ENCODE measurements at regions not wholly inside any gene's neighbourhood (a gene's known extent, or its start where the extent isn't known, plus 50 kb on each side); places are given as distances from the start of the nearest gene placed in this dataset.
"Not testable (repeated sequence)": the region's sequence is repeated elsewhere in the genome, so short reads cannot be mapped to it uniquely, and the experiment has no call there.

- no peaks in the 10 kb centered on the region for H3K27me3 Mint-ChIP-seq
- no peaks in the 10 kb centered on the region for H3K4me1 Mint-ChIP-seq (ENCODE audit: low read depth)
- peaks cover 7% of the 10 kb centered on the region for H3K9me3 Mint-ChIP-seq
- no peak overlapping the region for H3K27ac Mint-ChIP-seq
- H3K36me3 Mint-ChIP-seq (ENCODE audit: low read depth): no peaks in the 10 kb centered on the region
- intact Hi-C loops (cut with micrococcal nuclease): no loop called here
- no peak overlapping the region for H3K4me3 Mint-ChIP-seq
These were observed 698.2 kb upstream of the CADM2 start for GRCh38 chr3:84260596-84260995.

DNA sequence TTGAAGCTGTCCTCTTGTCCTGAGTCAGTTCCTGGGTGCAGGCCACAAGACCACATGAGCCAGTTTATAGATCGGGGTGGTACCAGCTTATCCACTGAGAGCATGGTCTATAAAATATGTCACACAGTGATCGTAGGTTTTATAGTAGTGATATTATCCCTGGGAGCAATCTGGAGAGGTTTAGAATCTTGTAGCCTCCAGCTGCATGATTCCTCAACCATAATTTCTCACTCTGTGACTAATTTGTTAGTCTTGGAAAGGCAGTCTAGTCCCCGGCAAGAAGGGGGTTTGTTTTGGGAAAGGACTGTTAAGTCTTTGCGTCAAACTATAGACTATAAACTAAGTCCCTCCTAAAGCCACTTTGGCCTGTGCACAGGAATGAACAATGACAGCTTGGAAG, 693.0 kb upstream of the CADM2 start:
- Mint-ChIP-seq H3K4me3 (no peak overlapping the region), H3K27ac (no peak overlapping the region), H3K36me3 (ENCODE audit: low read depth) (no peaks in the 10 kb centered on the region), H3K4me1 (ENCODE audit: low read depth) (no peaks in the 10 kb centered on the region), H3K27me3 (no peaks in the 10 kb centered on the region), H3K9me3 (peaks cover 24% of the 10 kb centered on the region)
- intact Hi-C loops (cut with micrococcal nuclease): no loop called here

GRCh38 chr3:84275532-84275931, 683.3 kb upstream of the CADM2 start:
- H3K4me1 Mint-ChIP-seq (ENCODE audit: low read depth): no peaks in the 10 kb centered on the region
- no peak overlapping the region for H3K27ac Mint-ChIP-seq
- no peak overlapping the region for H3K4me3 Mint-ChIP-seq
- H3K27me3 Mint-ChIP-seq: no peaks in the 10 kb centered on the region
- intact Hi-C loops (cut with micrococcal nuclease): no loop called here
- no peaks in the 10 kb centered on the region for H3K9me3 Mint-ChIP-seq
- H3K36me3 Mint-ChIP-seq (ENCODE audit: low read depth): no peaks in the 10 kb centered on the region

DNA sequence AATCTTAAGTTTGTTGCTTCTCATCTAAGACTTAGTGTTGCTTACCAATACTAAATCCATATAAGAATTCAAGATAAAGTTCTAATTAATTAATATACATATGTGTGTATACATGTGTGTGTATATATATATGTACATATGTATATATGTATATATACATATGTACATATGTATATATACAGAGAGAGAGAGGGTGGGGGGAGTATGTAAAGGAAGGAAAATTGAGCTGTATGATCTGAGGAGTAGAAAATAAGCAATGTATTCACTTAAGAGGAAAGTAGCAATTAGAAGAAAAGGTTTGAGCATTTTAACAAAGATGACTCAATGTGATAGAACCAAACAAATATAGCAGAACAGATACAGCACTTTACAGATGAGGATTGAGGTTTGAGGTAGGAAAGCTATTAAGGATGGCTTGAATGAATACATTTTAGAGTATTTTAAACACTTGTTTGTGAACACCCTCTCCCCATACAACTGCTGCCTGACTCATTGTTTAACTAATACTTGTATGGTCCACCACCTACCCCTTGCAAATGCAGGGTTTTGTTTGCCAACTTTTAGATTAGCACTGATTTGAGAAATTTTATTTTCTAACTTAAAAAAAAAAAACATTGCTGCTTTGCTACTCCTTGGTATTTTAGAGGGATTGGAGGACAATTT, 681.1 kb upstream of the CADM2 start:
- intact Hi-C loops (cut with micrococcal nuclease): no loop called here
- Mint-ChIP-seq H3K4me3 (no peak overlapping the region), H3K36me3 (ENCODE audit: low read depth) (no peaks in the 10 kb centered on the region), H3K4me1 (ENCODE audit: low read depth) (no peaks in the 10 kb centered on the region), H3K27me3 (no peaks in the 10 kb centered on the region), H3K27ac (no peak overlapping the region), H3K9me3 (no peaks in the 10 kb centered on the region)

- no peaks in the 10 kb centered on the region for H3K9me3 Mint-ChIP-seq
- H3K4me3 Mint-ChIP-seq: no peak overlapping the region
- intact Hi-C loops (cut with micrococcal nuclease): no loop called here
- no peak overlapping the region for H3K27ac Mint-ChIP-seq
- no peaks in the 10 kb centered on the region for H3K27me3 Mint-ChIP-seq
- H3K4me1 Mint-ChIP-seq (ENCODE audit: low read depth): no peaks in the 10 kb centered on the region
- no peaks in the 10 kb centered on the region for H3K36me3 Mint-ChIP-seq (ENCODE audit: low read depth)
These were observed 666.7 kb upstream of the CADM2 start for GRCh38 chr3:84292128-84292527.

- H3K4me3 Mint-ChIP-seq: no peak overlapping the region
- H3K9me3 Mint-ChIP-seq: no peaks in the 10 kb centered on the region
- H3K4me1 Mint-ChIP-seq (ENCODE audit: low read depth): no peaks in the 10 kb centered on the region
- intact Hi-C loops (cut with micrococcal nuclease): no loop called here
- no peaks in the 10 kb centered on the region for H3K36me3 Mint-ChIP-seq (ENCODE audit: low read depth)
- no peak overlapping the region for H3K27ac Mint-ChIP-seq
- H3K27me3 Mint-ChIP-seq: no peaks in the 10 kb centered on the region
These were observed 659.5 kb upstream of the CADM2 start for GRCh38 chr3:84299329-84299728.

DNA sequence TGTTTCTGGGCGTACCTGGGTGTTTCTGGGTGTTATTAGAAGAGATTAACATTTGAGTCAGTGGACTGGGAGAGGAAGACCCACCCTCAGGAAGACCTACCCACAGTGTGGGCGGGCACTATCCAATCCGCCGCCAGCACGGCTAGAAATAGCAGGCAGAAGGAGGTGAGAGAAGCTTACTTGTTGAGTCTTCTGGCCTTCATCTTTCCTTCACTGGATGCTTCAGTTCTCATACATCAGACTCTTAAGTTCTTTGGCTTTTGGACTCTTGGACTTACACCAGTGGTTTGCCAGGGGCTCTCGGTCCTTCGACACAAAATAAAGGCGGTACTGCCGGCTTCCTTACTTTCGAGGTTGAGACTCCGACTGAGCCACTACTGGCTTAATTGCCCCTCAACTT, 654.6 kb upstream of the CADM2 start:
- Mint-ChIP-seq H3K27me3 (no peaks in the 10 kb centered on the region), H3K27ac (no peak overlapping the region), H3K9me3 (no peaks in the 10 kb centered on the region), H3K4me1 (ENCODE audit: low read depth) (no peaks in the 10 kb centered on the region), H3K36me3 (ENCODE audit: low read depth) (no peaks in the 10 kb centered on the region), H3K4me3 (no peak overlapping the region)
- intact Hi-C loops (cut with micrococcal nuclease): no loop called here

DNA sequence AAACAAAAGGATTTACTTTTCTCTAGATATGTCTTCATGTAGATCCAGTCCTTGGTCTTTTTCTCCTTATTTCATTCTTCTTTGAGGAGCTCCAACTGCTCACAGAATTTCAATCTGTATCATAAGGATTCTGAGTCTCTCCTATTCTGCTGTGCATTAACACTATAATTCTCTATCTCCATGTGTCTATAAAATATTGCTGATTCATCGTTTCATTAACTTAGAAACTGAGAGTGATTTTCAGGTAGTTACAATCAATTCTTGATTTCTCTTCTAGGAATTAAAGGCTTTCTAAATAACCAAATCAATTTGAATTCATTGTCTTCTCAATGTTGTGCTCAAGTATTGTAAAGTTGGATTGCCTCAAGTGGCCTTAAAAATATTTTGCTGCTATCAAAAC, 651.5 kb upstream of the CADM2 start:
- H3K4me3 Mint-ChIP-seq: no peak overlapping the region
- H3K27ac Mint-ChIP-seq: no peak overlapping the region
- H3K4me1 Mint-ChIP-seq (ENCODE audit: low read depth): no peaks in the 10 kb centered on the region
- intact Hi-C loops (cut with micrococcal nuclease): no loop called here
- no peaks in the 10 kb centered on the region for H3K27me3 Mint-ChIP-seq
- H3K36me3 Mint-ChIP-seq (ENCODE audit: low read depth): no peaks in the 10 kb centered on the region
- H3K9me3 Mint-ChIP-seq: no peaks in the 10 kb centered on the region

- Mint-ChIP-seq H3K4me1 (ENCODE audit: low read depth) (no peaks in the 10 kb centered on the region), H3K27me3 (no peaks in the 10 kb centered on the region), H3K36me3 (ENCODE audit: low read depth) (no peaks in the 10 kb centered on the region), H3K27ac (no peak overlapping the region), H3K9me3 (no peaks in the 10 kb centered on the region), H3K4me3 (no peak overlapping the region)
- intact Hi-C loops (cut with micrococcal nuclease): no loop called here
These were observed 650.4 kb upstream of the CADM2 start for GRCh38 chr3:84308379-84308778.

DNA sequence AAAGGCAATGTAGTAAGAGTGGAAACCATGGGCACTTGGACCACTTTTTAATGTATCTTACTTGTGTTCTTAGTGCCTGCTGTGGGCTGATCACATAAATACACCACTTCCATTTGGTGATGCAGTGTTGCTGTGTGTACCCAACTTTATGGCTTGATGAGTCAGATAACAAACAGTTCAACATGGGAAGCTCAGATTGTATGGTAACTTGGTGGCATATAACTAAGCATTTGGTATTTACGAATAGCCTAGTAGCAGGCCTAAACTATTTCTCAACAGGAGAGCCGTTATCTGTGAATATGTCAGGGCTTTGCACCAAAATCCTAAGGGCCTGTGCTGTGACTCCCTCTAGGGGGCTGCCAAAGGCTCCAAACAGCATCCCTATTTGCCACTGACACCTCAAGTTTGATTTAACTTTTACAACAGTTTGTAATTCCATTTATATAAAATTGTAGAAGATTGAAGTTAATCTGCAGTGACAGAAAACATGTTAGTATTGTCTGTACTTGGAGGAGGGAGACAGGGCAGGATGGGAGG, 640.4 kb upstream of the CADM2 start:
- H3K4me1 Mint-ChIP-seq (ENCODE audit: low read depth): no peaks in the 10 kb centered on the region
- no peaks in the 10 kb centered on the region for H3K36me3 Mint-ChIP-seq (ENCODE audit: low read depth)
- H3K27ac Mint-ChIP-seq: no peak overlapping the region
- intact Hi-C loops (cut with micrococcal nuclease): no loop called here
- H3K4me3 Mint-ChIP-seq: no peak overlapping the region
- no peaks in the 10 kb centered on the region for H3K27me3 Mint-ChIP-seq
- no peaks in the 10 kb centered on the region for H3K9me3 Mint-ChIP-seq

GRCh38 chr3:84365563-84366278, 593.1 kb upstream of the CADM2 start:
- H3K27me3 Mint-ChIP-seq; intact Hi-C loops (cut with micrococcal nuclease); H3K36me3 Mint-ChIP-seq (ENCODE audit: low read depth); H3K4me3 Mint-ChIP-seq; H3K4me1 Mint-ChIP-seq (ENCODE audit: low read depth); H3K27ac Mint-ChIP-seq: not testable (repeated sequence)
- peaks cover 38% of the 10 kb centered on the region for H3K9me3 Mint-ChIP-seq
